ENCODE measurements at regions not wholly inside any gene's neighbourhood (a gene's known extent, or its start where the extent isn't known, plus 50 kb on each side); places are given as distances from the start of the nearest gene placed in this dataset.

DNA sequence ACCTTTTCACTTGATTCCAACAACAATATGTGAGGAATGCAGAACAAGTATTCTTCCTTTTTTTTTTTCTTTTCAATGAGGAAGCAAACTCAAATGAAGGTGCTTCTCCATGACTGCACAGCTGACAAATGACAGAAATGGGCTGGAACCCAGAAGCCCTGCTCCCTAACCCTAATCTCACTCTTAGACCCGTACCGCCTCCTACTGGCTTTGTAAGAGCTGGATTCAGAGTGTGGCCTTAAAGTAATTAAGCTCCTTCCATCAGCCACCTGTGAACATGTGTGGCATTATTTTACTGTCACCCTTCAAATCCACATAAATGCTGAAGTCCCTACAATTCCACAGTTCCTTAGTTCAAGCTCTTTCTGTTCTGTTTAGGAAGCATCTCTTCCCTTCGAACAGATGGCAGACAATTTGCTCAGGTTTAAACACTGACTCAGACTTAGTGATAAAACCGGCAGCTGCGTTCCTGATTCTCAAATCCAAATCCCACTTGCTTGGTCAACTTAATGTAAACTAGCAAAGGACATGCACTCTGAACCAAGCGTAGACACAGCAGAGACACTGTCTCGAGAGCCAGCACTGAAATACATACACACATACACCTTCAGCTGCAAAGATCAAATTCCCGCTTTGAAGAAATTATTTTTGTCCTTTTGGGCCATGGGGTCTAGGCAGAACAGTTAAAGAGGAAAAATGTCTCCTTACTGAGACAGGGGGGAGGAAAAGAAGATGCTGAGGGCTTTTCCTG, 316.7 kb upstream of the TLE4 start:
- TF ChIP-seq, protein P1, sequence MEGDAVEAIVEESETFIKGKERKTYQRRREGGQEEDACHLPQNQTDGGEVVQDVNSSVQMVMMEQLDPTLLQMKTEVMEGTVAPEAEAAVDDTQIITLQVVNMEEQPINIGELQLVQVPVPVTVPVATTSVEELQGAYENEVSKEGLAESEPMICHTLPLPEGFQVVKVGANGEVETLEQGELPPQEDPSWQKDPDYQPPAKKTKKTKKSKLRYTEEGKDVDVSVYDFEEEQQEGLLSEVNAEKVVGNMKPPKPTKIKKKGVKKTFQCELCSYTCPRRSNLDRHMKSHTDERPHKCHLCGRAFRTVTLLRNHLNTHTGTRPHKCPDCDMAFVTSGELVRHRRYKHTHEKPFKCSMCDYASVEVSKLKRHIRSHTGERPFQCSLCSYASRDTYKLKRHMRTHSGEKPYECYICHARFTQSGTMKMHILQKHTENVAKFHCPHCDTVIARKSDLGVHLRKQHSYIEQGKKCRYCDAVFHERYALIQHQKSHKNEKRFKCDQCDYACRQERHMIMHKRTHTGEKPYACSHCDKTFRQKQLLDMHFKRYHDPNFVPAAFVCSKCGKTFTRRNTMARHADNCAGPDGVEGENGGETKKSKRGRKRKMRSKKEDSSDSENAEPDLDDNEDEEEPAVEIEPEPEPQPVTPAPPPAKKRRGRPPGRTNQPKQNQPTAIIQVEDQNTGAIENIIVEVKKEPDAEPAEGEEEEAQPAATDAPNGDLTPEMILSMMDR (IDR thresholded peaks at IDR 0.05) = no peak
- TF ChIP-seq POLR2A (IDR thresholded peaks at IDR 0.05) = no peak

Data from testis (tissue), 2 donors.